SH-SY5Y (cell line): ENCODE measurements at regions not wholly inside any gene's neighbourhood (a gene's known extent, or its start where the extent isn't known, plus 50 kb on each side); places are given as distances from the start of the nearest gene placed in this dataset.

Experiments used
- GATA2 ChIP-seq: IDR thresholded peaks from 2 replicates; pipeline ENCODE4 v1.6.1; 2011; ENCODE audit warnings: mild to moderate bottlenecking, low read depth, low read length
- GATA3 ChIP-seq: IDR thresholded peaks from 2 replicates; pipeline ENCODE4 v1.6.1; 2011; ENCODE audit warnings: low read depth, mild to moderate bottlenecking, low read length, moderate library complexity

- TF ChIP-seq GATA2 (no peak), GATA3 (no peak)
Measured at GRCh38 chr9:3127564-3127963, 283.7 kb upstream of the PUM3 start.
